PFSK-1 (cell line): ENCODE measurements at regions not wholly inside any gene's neighbourhood (a gene's known extent, or its start where the extent isn't known, plus 50 kb on each side); places are given as distances from the start of the nearest gene placed in this dataset.

ENCODE experiments used
- FOXP2 ChIP-seq: optimal IDR thresholded peaks from 2 replicates; pipeline ENCODE3; 2011; ENCODE audit warnings: borderline replicate concordance, control low read depth, inconsistent platforms; ENCODE audit not compliant: insufficient read depth; ENCODE audit errors: extremely low read length, extremely low read depth
- POLR2AphosphoS5 ChIP-seq: IDR thresholded peaks from 2 replicates; pipeline ENCODE4 v1.6.1; 2012; ENCODE audit warnings: low read depth, mild to moderate bottlenecking, control low read depth, low read length, moderate library complexity
- REST ChIP-seq, 2 experiments: IDR thresholded peaks; 2 replicates each; pipeline versions ENCODE4 v1.6.1 to v1.8.0; 2011 to 2012; ENCODE audit warnings: low read depth in 2 of 2, low read length in 2 of 2, control low read depth in 1 of 2, inconsistent platforms in 1 of 2, mild to moderate bottlenecking in 1 of 2, moderate library complexity in 1 of 2; ENCODE audit not compliant: insufficient read depth in 1 of 2
- SIN3A ChIP-seq: IDR thresholded peaks from 2 replicates; pipeline ENCODE4 v1.6.1; 2012; ENCODE audit warnings: mild to moderate bottlenecking, low read length, moderate library complexity, borderline replicate concordance; ENCODE audit not compliant: insufficient read depth
- TAF1 ChIP-seq: IDR thresholded peaks from 2 replicates; pipeline ENCODE4 v1.6.1; 2012; ENCODE audit warnings: low read length, control low read depth, borderline replicate concordance; ENCODE audit not compliant: insufficient read depth

GRCh38 chr19:31126236-31126635 lies 223.0 kb downstream of the TSHZ3 start:
- no peak for TF ChIP-seq POLR2AphosphoS5
- TF ChIP-seq FOXP2, result no peak
- TF ChIP-seq SIN3A, result no peak
- TF ChIP-seq TAF1, result no peak
- TF ChIP-seq REST (IDR thresholded peaks at IDR 0.05; ENCODE audit: insufficient read depth in 1 of 2, low read depth in 2 of 2, low read length in 2 of 2), result no peak

GRCh38 chr19:31125071-31125470 lies 224.2 kb downstream of the TSHZ3 start:
- no peak for TF ChIP-seq POLR2AphosphoS5
- TF ChIP-seq TAF1, result no peak
- TF ChIP-seq FOXP2, result no peak

- no peak for TF ChIP-seq POLR2AphosphoS5
- no peak for TF ChIP-seq REST (IDR thresholded peaks at IDR 0.05; ENCODE audit: insufficient read depth in 1 of 2, low read depth in 2 of 2, low read length in 2 of 2)
- TF ChIP-seq FOXP2, result no peak
- TF ChIP-seq TAF1, result no peak
- no peak for TF ChIP-seq SIN3A
Observed at GRCh38 chr19:31121501-31121900, 227.7 kb downstream of the TSHZ3 start.

GRCh38 chr19:31120952-31121351 lies 228.3 kb downstream of the TSHZ3 start:
- no peak for TF ChIP-seq SIN3A
- TF ChIP-seq POLR2AphosphoS5, result no peak
- TF ChIP-seq REST (IDR thresholded peaks at IDR 0.05; ENCODE audit: insufficient read depth in 1 of 2, low read depth in 2 of 2, low read length in 2 of 2), result no peak
- TF ChIP-seq FOXP2, result no peak
- no peak for TF ChIP-seq TAF1

- no peak for TF ChIP-seq SIN3A
- no peak for TF ChIP-seq POLR2AphosphoS5
- TF ChIP-seq REST (IDR thresholded peaks at IDR 0.05; ENCODE audit: insufficient read depth in 1 of 2, low read depth in 2 of 2, low read length in 2 of 2), result no peak
- no peak for TF ChIP-seq TAF1
- no peak for TF ChIP-seq FOXP2
Observed at GRCh38 chr19:31119951-31120690, 229.1 kb downstream of the TSHZ3 start.
